Left hindlimb (tissue), 1 donor: ENCODE measurements at regions not wholly inside any gene's neighbourhood (a gene's known extent, or its start where the extent isn't known, plus 50 kb on each side); places are given as distances from the start of the nearest gene placed in this dataset.
"Not testable (repeated sequence)": the region's sequence is repeated elsewhere in the genome, so short reads cannot be mapped to it uniquely, and the experiment has no call there.

Experiments
- DNase-seq: peaks from one replicate; pipeline ENCODE4 v3.0.0-alpha.2; 2018

DNA sequence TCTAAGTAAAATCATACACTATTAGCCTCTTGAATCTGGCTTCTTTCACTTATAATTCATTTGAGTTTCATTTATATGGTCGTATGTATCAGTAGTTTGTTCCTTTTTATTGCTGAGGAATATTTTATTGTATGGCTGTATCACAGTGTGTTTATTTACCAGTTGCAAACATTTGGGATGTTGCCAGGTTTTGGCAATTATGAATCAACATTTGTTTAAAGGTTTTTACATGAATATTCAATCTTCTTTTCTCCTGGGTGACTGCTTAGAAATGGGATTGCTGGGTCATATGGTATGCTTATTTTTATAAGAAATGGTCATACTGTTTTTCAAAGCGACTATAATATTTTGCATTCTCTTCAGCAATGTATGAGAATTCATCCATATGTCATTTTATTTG lies 107.9 kb downstream of the PMAIP1 start:
- DNase-seq: no peak

DNA sequence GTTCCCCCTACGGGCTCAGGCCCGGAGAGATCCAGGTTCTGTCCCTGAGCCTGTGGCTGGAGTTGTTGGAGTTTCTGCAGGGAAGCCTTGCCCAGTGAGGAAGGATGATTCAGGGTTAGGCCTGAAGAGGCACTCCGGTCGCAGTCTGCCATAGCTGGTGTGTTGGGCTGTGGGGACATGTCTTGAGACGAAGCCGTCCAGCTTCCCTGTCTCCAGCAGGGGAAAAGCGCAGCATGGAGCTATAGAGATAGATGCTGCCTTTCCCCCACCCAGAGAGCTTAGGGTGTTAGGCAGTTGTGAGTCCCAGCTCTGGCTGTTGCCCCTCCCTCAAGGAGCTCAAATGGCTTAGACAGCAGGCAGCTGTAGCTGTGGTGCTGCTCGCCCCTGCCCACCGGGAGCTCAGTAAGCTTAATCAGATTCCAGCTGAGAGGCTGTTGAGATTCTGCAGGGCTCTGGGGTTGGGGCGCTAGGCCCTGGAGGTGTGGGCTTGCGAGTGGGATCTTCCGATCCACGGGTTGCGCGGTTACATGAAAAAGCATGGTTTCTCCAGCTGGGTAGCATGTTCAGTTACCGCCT lies 103.9 kb downstream of the PMAIP1 start:
- DNase-seq: no peak

DNA sequence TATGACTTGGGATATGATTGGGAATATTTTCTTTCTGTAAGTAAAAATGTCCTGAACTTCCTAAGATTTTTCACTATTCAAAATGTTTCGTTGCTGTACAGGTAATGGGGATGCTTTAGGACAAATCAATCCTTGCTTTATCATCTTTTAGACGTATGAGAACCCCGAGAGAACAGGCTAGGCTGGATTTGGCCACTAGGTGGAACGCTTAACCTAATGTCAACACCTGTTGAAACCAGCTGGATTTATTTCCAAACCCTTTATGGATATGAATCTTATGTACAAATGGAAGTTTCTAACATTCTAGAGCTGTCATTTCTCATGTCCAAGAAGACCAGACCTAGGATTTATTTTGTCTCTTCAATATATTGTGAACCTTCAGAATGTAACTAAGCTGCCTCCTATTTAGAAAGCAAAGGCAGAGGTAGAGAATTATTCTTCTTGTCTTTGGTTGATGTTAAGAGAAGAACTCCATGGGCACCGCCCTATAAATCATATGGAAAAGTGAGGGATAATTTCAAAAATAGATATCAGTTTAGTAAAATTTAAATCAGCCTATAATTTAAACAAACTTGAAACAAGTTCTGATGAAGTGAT lies 96.7 kb downstream of the PMAIP1 start:
- DNase-seq: no peak

DNA sequence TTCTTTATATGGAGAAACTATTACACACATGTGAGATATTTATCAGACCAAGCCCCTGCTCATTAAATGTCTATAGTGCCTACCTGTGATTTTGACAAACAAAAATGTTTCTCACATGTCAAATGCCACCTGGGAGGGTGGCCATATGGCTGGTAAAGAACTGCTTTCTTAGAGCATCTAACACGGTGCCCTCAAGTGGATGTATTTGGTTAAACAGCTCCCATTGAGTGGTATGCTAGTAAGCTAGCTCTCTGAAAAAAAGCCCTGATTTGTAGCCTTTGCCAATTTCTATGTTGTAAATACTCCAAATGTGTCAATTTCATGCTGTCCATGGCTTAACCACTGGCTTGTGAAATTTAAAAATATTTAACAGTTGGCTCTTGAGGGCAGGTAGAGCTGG lies 94.6 kb downstream of the PMAIP1 start:
- DNase-seq: no peak

DNA sequence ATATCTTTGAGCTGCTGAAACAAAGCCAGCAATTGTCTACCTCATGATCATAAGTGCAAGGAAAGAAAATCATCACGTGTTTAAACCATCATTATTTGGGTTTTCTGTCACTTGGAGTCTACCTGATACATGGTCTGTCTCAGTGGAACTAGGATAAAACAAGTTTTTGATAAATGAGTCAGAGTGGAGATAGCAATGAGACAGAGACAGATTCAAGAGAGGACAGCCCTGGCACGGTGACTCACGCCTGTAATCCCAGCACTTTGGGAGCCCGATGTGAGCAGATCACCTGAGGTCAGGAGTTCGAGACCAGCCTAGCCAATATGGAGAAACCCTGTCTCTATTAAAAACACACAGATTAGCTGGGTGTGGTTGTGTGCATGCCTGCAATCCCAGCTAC lies 93.8 kb downstream of the PMAIP1 start:
- no peak for DNase-seq

DNA sequence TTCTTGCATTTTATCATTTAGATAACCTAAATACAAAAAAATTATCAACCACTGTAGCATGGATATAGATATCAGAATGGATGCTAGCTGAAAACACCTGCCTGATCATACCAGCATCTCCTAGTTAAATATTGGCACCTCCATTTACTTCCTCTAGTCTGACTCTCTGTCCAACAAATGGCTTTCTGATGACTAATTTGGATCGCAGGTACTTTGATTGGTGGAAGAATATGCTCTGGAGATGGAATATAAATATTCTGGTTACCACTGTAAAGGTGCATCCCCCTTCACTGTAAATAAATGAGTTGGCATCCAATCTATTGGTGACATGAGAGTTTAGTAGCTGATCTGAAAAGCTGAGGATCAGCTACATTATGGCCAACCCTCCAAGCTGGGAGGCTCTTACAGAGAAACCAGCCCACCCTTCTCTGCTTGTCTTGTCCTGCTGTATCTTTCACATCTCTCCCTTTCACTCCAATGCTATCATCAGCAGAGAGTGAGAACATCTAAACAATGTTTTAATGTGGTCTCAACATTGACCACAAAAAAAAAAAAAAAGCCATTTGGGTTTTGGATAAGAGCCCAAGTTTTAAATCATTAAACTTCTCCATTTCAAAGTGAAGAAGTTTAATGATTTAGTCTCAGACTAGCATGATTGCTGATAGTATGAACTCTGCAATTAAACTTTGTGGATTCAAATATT lies 90.5 kb downstream of the PMAIP1 start:
- DNase-seq: no peak

DNA sequence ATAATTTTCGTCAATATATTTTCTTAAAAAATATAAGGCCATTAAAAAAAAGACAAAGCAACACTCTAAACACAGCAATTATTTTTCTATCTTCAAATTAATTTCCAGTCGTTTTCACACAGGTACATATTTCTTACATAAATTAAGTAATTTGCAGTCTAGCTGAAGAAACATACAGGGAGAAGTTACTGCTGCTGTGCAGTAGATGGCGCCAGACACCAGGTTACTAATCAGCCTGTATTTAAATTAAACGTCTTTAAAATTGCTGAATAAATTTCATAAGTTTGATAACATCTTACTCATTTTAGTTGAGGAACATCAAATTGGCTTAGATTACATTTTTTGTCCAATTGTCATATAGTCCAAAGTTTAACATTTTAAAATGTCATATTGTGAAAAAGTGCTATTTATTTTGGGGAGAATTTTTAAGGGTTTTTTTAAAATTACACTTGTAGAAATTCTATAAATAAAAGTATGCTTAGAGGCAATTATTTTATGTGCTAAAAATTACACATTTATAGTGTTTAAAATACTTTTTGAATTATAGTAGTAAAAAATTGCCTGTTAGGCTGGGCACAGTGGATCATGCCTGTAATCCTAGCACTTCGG lies 88.4 kb downstream of the PMAIP1 start:
- DNase-seq: no peak

DNA sequence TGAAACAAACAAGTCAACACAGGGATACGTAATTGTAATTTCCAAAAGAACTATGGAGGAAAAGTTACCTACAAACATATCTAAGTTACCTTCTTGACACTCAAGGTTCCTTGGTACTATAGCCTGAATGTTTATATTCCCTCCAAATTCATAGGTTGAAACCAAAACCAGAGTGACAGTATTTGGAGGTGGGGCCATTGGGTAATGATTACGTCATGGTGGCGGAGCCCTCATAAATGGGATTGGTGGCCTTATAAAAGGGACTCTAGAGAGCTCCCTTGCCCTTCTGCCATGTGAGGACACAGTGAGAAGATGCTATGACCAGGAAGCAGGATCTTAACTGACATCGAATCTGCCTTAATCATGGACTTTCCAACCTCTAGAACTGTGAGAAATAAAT lies 87.3 kb downstream of the PMAIP1 start:
- no peak for DNase-seq

DNA sequence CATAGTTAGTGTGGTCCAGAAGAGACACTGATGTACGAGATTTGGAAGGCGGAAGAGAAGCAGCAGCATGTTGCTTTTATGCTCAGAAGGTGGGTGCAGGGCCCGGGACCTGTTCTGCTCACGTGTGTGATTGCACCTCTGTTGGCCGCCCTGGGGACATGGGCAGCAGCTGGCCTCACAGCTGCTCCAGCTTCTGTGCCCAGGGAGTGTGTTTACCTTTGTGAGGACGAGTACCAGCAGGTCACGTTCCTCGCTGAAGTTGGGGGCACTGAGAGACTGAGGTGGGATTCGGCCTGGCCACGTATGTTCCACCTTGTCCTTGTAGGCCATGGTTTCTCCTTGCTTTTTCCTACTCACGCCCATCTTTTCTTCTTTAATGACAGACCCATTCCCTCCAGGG lies 86.3 kb downstream of the PMAIP1 start:
- no peak for DNase-seq

DNA sequence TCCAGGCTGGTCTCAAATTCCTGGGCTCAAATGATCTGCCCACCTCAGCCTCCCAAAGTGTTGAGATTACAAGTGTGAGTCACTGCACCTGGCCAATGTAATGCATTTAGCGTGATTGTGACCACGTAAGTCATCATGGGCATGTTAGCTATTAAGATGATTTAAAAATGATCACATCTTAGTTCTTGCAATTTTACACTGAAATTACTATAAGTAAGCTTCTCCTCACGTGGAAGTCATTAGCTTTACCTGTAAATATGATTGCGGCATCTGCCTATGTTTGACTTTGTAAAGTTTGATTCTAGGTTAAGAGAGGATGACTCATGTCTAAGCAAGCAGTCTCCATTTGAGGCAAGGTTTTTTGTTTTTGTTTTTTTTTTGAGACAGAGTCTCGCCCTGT lies 85.5 kb downstream of the PMAIP1 start:
- no peak for DNase-seq

DNA sequence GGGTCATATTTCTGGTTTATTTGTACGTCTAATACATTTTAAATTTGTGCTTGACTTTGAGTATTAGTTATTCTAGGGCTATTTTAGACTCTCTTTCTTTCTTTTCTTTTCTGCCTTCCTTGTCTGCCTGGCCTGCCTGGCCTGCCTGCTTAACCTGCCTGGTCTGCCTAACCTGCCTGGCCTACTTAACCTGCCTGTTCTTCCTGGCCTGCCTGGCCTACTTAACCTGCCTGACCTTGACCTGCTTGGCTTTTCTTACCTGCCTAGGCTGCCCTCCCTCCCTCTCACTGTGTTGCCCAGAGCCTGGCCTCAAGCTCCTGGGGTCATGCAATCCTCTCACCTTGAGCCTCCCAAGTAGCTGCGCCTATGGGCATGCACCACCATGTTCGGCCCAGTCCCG lies 83.7 kb downstream of the PMAIP1 start:
- DNase-seq: no peak

DNA sequence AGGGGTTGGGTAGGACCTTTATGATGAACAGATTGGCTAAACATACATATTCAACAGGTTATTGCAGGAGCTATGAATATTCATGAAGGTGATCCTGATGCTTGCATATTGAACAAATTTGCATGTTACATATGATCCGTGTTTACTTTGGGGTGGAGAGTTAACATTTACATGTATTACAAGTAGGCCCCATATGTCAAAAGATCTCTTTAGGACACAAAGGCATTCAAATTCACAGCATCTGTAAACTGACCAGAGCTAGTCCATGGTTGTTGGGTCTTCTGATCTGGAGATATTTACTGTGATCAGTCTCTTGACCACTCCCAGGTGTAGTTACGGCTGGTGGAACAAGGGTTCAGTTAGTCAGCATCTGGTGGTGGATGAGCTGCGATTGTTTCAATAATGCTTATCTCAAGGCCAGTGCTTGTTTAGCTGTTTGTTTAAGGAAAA lies 80.4 kb downstream of the PMAIP1 start:
- no peak for DNase-seq

DNA sequence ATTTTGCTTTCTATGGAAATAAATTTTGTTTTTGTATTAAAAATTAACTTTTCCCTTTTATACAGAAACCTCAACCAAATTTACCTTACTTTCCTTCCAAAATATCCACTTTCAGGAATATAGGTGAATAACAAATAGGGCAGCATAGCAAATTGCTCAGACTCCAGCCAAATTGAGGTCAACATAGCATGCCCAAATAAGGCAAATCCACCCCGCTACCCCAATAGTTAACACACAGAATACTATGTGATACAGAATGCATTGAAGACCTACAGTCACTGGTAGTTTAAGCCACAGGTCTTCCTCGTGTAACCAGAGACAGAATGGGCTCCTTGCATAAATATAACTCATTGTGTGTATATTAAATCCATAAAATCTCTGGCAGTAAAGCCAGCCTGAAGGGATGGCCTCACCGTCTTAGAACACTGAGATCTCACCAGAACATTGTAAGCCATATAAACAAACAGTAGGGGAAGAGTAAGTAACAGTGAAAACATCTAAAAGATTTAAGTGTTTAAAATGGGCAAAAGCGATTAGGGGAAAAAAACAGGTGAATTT lies 72.2 kb downstream of the PMAIP1 start:
- DNase-seq: no peak

DNA sequence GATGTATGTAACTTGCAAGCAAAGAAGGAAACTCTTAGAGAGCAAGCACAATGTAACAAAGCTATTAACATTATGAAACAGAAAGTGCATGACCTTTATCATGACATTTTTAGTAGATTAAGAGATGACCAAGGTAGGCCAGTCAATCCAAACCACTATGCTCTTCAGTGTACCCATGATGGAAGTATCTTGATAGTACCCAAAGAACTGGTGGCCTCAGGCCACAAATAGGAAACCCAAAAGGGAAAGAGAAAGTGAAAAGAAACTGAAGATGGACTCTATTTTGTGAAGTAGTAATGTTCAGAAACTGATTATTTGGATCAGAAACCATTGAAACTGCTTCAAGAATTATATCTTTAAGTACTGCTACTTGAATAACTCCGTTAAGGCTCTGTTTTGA lies 71.3 kb downstream of the PMAIP1 start:
- DNase-seq: not testable (repeated sequence)

DNA sequence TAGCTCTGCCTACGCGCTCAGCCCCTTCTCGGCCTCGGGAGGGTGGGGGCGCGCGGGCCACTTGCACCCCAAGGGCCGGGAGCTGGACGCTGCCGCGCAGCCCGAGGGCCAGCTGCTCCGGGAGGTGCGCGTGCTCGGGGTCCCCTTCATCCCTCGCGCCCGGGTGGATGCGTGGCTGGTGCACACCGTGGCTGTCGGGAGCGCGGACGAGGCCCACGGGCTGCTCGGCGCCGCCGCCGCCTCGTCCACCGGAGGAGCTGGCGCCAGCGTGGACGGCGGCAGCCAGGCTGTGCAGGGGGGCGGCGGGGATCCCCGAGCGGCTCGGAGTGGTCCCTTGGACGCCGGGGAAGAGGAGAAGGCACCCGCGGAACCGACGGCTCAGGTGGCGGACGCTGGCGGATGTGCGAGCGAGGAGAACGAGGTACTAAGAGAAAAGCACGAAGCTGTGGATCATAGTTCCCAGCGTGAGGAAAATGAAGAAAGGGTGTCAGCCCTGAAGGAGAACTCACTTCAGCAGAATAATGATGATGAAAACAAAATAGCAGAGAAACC lies 69.8 kb downstream of the PMAIP1 start:
- not testable (repeated sequence) for DNase-seq

DNA sequence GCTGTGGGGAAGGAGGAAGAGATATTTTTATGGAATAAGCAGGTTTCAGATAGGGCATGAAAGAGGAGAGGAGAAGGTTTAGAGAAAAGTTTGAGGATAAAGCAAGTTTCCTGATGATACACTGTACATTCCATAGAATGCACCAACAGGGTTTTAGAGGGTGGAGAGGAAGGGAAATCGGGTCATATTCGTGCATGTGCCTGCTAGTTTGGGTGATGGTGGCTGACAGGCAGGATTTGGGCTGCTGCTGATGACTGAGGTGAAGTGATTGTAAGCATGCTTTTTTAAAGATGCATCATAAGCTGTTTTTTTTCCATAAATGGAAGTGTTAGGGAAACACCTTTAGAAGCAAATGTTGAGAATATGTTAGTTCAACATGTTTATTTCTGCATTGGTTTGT lies 68.8 kb downstream of the PMAIP1 start:
- no peak for DNase-seq

DNA sequence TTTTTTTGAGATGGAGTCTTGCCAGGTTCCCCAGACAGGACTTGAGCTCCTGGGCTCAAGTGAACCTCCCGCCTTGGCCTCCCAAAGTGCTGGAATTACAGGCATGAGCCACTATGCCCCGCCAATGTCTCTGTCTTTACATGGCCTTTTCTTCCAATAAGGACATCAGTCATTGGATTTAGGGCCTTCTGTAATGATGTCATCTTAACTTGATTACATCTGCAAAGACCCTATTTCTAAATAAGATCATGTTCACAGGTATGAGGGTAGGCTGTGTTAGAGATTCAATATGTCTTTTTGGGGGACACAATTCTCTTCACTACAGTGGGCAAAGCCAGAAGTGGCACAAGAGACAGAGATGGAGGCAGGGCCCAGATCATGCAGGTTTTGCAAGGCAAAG lies 68.1 kb downstream of the PMAIP1 start:
- DNase-seq: no peak

DNA sequence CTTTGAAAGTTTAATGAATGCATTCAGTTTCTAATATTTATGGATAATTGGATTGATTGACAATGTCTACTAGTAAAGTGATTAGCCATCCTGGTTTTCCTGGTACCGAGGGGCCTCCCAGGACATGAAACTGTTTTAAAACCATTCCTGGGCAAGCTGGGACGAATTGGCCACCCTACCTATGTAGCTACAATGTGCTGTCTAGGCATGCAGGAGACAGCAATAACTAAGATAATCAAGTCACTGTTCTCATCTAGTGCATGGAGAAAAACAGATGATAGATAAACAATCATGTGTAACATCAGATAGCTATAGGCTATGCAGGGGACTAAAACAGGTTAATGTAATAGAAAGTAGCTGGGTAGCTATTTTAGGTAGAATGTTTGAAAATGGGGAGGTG lies 67.1 kb downstream of the PMAIP1 start:
- no peak for DNase-seq

DNA sequence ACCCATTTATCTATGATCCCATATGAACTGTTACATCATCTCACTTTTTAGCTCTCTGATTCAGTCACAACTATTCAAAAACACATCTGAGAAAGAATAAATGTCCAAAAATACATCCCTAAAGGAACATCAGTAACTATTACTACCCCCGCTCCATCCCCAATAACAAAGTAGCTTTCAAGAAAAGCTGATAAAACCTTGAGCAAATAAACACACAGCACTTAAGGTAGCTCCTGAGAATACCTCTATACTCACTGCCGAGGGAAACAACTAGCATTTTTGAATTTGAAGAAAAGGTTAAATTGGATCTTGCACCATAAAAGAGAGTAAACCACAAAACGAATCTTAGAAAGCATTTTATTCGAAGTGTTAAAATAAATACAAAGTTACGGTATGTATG lies 63.4 kb downstream of the PMAIP1 start:
- DNase-seq: no peak

DNA sequence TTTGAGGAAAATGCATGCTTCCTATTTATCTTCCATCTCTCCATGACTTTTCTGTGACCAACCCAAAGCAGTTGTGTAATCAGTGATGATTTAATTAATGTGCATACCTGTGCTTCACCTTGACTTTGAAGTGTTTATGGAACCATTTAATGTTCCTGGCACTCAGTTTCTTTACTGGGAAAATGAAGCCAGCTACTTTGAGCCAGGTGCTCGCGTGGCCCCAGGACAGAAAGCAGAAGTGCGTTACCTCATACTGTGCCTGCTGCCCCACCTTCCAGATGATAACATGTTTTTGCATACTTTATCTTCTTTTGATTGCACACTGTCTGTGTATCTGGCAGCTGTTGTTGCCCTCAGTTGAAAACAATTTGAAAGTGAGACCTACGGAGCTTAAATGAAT lies 61.3 kb downstream of the PMAIP1 start:
- no peak for DNase-seq

DNA sequence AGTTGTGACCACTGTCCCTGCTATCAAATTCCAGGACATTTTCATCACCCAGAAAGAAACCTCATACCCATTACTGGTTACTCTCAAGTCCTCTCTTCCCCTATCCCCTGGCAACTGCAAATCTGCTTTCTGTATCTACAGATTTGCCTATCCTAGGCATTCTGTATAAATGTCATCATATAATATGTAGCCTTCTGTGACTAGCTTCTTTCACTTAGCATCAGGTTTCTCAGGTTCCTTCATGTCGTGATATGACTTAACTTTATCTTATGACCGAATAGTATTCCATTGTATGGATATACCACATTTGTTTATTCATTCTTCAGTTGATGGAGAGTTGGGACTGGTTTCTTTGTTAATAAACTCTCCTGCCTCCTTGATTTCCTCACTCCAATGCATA lies 60.5 kb downstream of the PMAIP1 start:
- no peak for DNase-seq

DNA sequence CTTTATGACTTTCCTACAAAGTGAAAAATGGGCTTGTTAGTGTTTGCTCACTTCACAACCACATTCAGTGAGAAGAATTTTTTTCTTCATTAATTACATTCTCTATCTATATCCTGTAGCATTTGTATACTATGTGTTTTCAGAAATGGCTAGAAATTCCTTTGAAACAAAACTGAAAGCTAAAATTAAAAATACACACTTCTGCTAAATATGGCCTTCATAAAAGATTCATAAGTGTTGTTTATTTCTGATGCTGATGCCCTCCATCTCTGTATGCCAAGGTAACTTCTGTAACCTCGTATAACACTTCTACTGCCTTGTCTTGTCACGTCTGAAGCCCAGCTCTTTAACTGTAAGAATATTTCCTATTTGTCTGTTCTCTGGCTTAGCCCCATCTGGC lies 59.8 kb downstream of the PMAIP1 start:
- no peak for DNase-seq

DNA sequence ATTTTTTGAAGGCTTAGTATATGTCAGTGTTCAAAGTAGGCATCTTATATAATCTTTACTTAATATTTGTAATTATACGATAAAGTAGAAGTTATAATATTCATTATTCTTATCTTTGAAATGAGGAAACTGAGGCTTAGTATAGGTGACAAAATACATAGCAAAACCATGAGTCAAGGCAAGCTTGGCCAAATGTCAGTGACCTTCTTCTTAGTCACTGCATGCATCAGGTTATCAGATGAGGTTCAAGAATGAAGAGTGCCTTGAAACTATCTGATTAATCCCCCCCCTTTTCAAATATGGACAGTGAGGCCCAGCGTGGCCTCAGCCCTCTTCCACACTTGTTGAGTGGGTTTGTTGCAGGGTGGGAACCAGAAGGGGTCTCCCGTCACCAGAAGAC lies 59.3 kb downstream of the PMAIP1 start:
- no peak for DNase-seq

DNA sequence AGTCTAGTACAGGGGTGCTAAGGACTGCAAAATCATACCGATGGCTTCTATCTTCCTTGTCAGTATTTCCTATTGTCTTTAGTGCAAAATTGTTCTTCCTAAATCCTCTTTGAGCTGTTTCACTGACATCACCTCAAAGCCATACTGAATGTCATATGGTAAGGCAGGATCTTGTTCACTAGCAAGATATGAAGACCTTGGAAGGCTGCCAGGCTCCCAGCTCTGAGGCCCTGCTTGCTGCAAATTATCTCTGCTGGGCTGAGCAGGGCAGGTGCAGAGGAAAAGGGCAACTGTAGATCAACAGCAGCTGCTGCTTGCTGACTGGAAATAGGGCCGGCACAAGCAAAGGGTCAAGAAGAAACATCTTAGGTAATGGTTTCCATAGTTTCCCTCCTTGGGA lies 58.2 kb downstream of the PMAIP1 start:
- DNase-seq: peak; percentile 67
